ENCODE measurements at regions not wholly inside any gene's neighbourhood (a gene's known extent, or its start where the extent isn't known, plus 50 kb on each side); places are given as distances from the start of the nearest gene placed in this dataset.

DNA sequence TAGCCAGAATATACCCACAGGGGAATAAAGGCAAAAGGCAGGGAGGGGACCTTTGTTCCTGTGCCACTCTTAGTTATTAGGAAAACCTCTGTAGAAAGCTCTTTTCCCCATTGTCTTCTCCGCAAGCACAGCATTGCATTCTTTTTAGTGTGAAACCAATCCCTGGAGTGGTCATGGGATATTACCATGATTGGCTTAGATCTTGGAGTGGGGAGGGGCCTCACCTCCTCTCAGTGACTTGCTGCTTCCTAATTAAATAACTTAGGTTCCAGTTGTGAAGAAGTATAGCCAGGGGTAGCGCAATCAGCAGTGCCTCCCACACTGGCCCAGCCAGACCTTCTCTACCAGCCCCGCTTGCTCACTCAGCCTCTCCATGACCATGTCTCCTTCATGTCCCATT is 49.9 kb upstream of the AFF3 start:
- TF ChIP-seq, protein P1, sequence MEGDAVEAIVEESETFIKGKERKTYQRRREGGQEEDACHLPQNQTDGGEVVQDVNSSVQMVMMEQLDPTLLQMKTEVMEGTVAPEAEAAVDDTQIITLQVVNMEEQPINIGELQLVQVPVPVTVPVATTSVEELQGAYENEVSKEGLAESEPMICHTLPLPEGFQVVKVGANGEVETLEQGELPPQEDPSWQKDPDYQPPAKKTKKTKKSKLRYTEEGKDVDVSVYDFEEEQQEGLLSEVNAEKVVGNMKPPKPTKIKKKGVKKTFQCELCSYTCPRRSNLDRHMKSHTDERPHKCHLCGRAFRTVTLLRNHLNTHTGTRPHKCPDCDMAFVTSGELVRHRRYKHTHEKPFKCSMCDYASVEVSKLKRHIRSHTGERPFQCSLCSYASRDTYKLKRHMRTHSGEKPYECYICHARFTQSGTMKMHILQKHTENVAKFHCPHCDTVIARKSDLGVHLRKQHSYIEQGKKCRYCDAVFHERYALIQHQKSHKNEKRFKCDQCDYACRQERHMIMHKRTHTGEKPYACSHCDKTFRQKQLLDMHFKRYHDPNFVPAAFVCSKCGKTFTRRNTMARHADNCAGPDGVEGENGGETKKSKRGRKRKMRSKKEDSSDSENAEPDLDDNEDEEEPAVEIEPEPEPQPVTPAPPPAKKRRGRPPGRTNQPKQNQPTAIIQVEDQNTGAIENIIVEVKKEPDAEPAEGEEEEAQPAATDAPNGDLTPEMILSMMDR (IDR thresholded peaks at IDR 0.05; ENCODE audit: insufficient read depth, low read length): no peak
- TF ChIP-seq POLR2AphosphoS5 (IDR thresholded peaks at IDR 0.05; ENCODE audit: low read depth): no peak
